H1 (cell line): ENCODE measurements at regions not wholly inside any gene's neighbourhood (a gene's known extent, or its start where the extent isn't known, plus 50 kb on each side); places are given as distances from the start of the nearest gene placed in this dataset.

Experiments
- CTBP2 ChIP-seq: IDR thresholded peaks from 2 replicates; pipeline ENCODE4 v1.7.0; 2011; ENCODE audit warnings: borderline replicate concordance, mild to moderate bottlenecking, moderate library complexity, mixed read lengths, low read length; ENCODE audit not compliant: insufficient read depth, insufficient read length
- HDAC6 ChIP-seq: IDR thresholded peaks from one replicate; pipeline ENCODE4 v1.7.1; 2012; ENCODE audit warnings: low read depth, mild to moderate bottlenecking, inconsistent platforms, low read length, moderate library complexity

DNA sequence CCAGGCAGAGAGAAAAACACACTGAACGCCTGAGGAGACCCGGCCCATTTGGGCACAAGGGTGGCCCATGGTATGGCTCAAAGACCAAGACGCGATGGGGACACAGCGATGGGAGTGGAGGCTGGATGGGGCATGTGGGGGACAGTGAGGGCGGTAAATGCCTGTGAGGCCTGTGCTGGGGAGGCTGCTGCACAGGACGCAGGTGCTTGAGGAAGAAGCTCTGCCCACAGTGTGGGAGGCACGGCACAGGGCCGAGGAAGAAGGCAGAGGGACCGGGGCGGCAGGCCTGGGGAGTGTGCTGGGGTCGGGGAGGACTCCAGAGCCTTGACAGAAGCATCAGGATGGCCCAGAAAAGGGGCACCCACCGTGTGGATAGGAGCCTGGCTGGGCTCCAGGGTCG lies 75.9 kb upstream of the WNT11 start (continued):
- TF ChIP-seq HDAC6: no peak
- no peak for TF ChIP-seq CTBP2
